HG03060 (cell line): ENCODE measurements at regions not wholly inside any gene's neighbourhood (a gene's known extent, or its start where the extent isn't known, plus 50 kb on each side); places are given as distances from the start of the nearest gene placed in this dataset.
"Not testable (repeated sequence)": the region's sequence is repeated elsewhere in the genome, so short reads cannot be mapped to it uniquely, and the experiment has no call there.

Source experiments
- ATAC-seq: cut with Tn5 transposase; IDR thresholded peaks from one replicate; pipeline ENCODE4 v1.9.1; 2021; ENCODE audit warnings: low read depth, moderate number of reproducible peaks; ENCODE audit not compliant: unreplicated experiment

DNA sequence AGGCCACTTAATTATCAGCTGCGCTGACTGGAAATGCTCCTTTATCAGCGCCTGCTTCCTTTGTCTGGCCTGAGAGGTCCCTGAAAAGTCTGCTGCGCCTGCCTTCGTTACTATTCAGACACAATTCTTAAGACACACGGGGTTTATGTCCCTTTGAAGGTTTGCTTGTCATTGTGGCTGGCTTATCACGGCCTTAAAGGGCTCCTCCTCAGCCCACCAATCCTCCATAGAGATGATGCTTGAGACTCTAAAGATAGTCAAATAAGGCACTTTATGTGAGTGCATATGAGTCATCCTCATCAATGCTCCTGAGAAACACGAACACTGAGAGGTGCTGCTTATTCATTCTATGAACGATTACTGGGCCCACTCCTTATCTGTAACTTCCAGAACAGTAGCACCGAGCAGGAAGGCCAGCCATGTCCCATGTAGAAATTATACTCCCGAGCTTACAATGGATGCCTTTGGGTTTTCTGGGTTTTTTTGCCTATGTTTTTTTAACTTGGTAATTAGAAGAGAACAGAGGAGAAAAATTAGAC lies 1268.2 kb upstream of the TMEM132C start:
- ATAC-seq: no peak

DNA sequence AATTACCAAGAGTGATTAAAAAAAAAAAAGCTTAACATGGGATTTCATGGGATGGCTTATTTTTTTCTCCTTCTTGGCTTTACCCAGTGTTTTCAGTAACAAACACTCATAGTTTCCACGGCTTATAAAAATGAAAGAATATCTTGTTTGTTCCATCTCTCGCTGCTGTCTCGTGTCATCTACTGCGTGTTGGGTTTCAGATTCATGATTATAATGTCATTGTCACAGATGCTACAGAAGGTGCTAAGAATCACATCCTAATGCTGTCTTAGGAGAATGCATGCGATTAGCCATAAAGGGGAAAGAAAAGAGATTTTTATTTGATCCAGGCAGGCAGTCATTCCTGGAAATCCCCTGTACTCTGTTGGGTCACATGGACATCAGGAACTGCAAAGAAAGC lies 1267.6 kb upstream of the TMEM132C start:
- ATAC-seq: no peak

DNA sequence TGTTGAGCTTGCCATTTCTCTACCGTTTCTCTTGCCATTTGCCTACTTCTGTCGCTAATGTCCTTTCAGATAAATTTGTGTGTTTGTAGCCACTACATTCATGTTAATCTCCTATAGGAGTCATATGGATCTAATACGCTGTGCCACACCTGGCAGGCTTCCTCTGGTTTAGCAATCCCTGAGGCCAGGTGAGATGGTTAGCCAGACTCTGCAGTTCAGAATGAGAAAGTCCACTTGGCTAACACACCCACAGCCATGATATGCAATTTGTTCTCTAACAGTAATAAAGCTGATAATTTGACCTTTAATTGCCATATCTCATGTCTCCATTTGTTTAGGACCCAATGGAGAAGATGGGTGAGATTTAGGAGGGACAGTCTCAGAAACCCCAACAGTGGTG lies 1261.6 kb upstream of the TMEM132C start:
- ATAC-seq: no peak

- no peak for ATAC-seq
Measured at GRCh38 chr12:127006972-127007371, 1260.0 kb upstream of the TMEM132C start.

GRCh38 chr12:127008755-127009403 lies 1258.1 kb upstream of the TMEM132C start:
- ATAC-seq: no peak

- ATAC-seq: no peak
Measured at GRCh38 chr12:127012109-127012508, 1254.9 kb upstream of the TMEM132C start.

DNA sequence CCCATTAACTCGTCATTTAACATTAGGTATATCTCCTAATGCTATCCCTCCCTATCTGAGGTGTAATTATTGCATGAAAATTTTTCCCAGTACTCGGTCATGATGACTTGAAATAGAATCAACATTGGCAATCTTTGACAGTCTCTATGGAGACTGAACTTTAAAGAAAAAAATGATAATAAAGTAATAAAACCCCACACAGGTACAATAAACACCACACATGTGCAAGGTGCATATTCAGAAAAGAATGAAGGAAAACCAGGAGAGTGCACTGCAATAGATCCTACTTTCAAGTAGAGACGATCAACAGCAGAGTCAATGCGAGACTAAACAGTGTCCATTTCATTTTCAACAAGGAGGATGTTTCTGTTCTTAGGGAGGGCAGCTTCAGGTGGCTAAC lies 1253.8 kb upstream of the TMEM132C start:
- no peak for ATAC-seq

DNA sequence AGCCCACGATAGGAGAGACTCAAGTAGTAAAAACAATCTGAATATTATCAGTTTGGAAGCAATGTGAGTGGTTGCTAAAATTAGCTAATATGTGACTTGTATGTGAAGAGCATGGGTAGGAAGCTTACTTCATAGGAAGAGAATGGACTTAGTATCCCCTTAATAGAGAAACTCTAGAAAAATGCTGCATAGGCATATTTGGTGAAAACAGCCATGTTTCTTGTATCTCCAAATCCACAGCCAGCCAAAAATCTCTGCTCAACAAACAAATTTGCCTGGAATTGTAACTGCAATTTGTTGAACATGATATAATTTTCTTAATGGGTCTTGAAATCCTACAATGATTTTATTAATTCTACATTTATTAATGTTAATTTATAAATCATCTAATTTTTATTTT lies 1252.9 kb upstream of the TMEM132C start:
- ATAC-seq: no peak

DNA sequence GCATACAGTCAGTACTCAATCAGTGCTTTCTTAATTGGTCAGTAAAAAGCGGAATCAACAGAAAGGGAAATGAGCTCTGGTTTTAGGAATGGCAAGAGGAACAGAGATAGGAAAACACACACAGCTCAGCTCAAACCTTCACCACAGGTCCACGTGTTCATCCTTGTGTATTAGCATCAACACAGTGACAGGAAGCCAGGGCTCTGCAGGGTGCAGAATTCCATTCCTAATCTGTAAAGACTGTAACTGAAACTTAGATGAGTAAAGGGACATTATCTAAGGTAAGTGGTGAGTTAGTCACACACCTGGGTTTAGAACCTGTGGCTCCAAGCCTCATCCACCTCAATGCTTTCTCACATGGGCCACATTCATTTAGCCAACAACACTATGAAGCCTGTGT lies 1242.2 kb upstream of the TMEM132C start:
- ATAC-seq: no peak

- no peak for ATAC-seq
Measured at GRCh38 chr12:127025545-127025944, 1241.4 kb upstream of the TMEM132C start.

- ATAC-seq: no peak
Measured at GRCh38 chr12:127035011-127035879, 1231.7 kb upstream of the TMEM132C start.

DNA sequence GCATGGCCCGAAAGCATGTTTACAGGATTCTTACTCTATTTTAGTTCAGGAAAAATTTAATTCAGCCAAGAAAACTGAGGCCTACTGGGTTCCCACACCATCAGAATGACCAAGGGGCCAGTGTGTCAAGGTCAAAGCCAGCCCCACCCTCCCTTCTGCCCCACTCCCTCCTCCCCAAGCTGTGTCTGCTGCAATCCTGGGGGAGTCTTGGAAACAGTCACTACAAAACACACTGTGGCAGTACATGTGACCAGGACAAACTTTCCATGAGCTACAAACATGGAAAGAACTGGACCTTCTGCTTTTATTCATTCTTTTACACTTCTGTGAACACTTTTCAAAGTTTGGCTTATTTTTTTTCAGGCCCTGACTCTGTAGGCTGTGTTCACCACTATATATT lies 1228.8 kb upstream of the TMEM132C start:
- no peak for ATAC-seq

- no peak for ATAC-seq
Measured at GRCh38 chr12:127038761-127039160, 1228.2 kb upstream of the TMEM132C start.

DNA sequence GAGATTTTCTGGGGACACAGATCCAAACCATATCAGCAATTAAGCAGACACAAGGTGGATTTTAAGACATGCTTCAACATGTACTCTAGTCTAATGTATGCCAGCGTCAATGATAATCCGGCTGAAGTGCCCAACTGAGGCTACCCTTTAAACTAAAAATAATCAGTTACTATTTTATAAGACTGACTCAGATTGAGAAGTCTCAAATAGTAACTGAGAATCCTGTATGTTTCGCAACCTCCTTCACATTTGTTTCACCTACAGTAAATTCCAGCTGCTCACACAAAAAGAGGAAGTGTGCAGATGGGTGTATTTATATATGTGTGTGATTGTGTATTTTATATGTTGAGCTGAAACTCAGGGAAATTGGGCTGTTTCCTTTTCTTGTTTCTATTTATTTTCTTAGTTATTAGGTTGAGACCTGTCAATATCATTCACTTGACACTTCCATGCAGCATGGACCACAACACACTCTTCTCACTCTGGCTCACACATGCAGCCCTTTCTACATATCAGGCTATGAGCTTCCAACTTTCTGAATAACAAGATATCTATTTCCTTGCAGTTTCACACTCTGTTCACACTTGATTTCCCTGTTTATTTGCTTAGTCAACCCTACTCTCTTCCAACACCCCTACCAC lies 1224.9 kb upstream of the TMEM132C start:
- ATAC-seq: peak; percentile 97

DNA sequence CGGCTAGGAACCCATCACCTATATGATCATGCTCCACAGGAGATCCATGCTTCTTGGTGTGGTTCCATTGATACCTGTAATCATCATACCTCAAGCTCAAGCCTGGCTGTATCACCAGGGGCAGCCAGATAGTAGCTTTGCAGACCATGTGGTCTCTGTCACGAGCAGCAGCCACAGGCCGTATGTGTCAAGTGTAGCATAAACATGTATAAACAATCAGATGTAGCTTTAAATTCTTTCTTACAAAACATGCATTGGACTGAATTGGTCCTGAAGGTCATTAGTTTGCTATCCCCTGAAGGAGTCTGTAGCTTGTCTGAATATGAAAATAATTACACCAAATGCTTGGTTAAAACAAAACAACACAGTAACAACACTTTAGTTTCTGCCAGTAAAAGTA lies 1223.2 kb upstream of the TMEM132C start:
- ATAC-seq: no peak

- no peak for ATAC-seq
Measured at GRCh38 chr12:127044836-127045235, 1222.1 kb upstream of the TMEM132C start.

DNA sequence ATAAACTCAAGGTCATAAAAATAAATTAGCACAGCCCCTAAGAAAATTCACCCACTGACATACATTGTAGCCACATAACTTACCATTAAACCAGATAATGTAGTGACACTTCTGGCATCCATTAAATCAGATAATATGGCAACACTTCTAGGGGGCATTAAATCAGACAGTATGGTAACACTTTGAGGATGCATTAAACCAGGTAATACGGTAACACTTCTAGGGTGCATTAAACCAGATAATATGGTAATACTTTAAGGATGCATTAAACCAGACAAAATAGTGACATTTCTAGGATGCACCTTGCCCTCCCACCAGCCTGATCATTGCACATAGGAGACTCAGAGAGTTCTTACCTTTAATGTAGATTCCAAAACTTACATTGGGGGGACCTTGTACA lies 1220.5 kb upstream of the TMEM132C start:
- no peak for ATAC-seq

DNA sequence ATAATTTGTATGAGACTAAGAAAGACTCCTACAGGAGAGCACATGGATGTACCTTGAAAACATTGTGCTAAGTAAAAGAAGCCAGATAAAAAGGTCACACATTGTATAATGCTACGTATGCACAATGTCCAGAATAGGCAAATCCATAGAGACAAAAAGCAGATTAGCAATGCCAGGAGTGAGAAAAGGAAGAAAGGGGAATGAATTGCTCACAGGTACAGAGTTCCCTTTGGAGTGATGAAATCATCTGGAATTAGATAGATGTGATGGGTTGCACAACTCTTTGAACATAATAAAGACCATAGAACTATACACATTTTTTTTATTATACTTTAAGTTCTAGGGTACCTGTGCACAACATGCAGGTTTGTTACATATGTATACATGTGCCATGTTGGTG lies 1218.9 kb upstream of the TMEM132C start:
- no peak for ATAC-seq

- ATAC-seq: not testable (repeated sequence)
Measured at GRCh38 chr12:127048525-127048924, 1218.4 kb upstream of the TMEM132C start.

GRCh38 chr12:127051139-127051538 lies 1215.8 kb upstream of the TMEM132C start:
- no peak for ATAC-seq

DNA sequence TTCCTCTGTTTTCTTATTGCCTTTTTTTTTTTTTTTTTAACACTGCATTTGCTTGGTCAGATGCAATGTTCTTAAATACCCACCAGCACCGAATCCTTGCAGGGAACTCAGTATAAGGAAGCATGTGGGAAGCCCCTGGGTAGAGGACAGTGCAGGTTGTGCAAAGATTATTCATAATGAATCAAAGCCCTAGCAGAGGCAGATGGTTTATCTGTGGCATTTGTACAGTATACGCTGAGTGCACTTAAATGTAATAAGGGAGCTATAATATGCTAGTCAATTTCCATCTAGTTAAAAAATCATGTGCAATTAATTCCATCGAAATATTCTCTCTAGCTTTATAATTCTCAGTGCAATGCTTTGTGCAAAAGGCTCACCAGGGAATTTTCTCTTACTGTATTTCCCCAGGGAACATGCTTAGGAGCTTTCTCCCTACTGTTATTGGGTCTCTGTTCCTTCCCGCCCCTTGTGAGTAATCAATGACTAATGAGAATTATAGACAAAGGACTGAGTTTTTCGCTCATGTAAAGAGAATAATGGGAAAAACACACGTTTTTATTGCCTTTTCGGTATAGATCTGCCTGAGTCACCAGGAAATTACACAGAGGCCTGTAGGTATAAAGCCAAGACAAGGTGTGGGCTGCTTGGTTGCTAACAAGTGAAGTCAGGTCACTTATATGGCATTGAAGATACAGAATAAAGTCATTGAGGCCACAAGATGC lies 1214.3 kb upstream of the TMEM132C start:
- no peak for ATAC-seq
